Muscle layer of colon (tissue), 2 donors: ENCODE measurements at regions not wholly inside any gene's neighbourhood (a gene's known extent, or its start where the extent isn't known, plus 50 kb on each side); places are given as distances from the start of the nearest gene placed in this dataset.

Experiments used
- H3K27ac ChIP-seq: one replicate; pipeline ENCODE4 v1.7.0; 2013; ENCODE audit warnings: low read depth, mild to moderate bottlenecking, low read length, moderate library complexity
- H3K27me3 ChIP-seq, 2 donors: one replicate each; pipeline ENCODE4 v1.7.0; 2013; ENCODE audit warnings: low read length in 2 of 2, mild to moderate bottlenecking in 2 of 2; ENCODE audit not compliant: insufficient read depth in 2 of 2, control insufficient read depth in 1 of 2
- H3K36me3 ChIP-seq: one replicate; pipeline ENCODE4 v1.7.0; 2013; ENCODE audit warnings: mild to moderate bottlenecking, low read length; ENCODE audit not compliant: insufficient read depth
- H3K4me1 ChIP-seq: one replicate; pipeline ENCODE4 v1.7.0; 2013; ENCODE audit warnings: mild to moderate bottlenecking, low read length; ENCODE audit not compliant: insufficient read depth
- H3K4me3 ChIP-seq, 2 donors: one replicate each; pipeline ENCODE4 v1.7.0; 2013; ENCODE audit warnings: low read length in 2 of 2, low read depth in 1 of 2, mild to moderate bottlenecking in 1 of 2, moderate library complexity in 1 of 2
- H3K9ac ChIP-seq: one replicate; pipeline ENCODE4 v1.7.0; 2013; ENCODE audit warnings: low read length
- H3K9me3 ChIP-seq: one replicate; pipeline ENCODE4 v1.7.0; 2013; ENCODE audit warnings: mild to moderate bottlenecking, low read length
- donor health status: abdominal sarcoma.
- donor health status: Adenocarcinoma of cecum.

GRCh38 chr2:120451334-120451733, 105.4 kb downstream of the INHBB start:
- H3K36me3 ChIP-seq: no peaks in the 10 kb centered on the region
- no peaks in the 10 kb centered on the region for H3K9me3 ChIP-seq

GRCh38 chr2:120452131-120452530, 106.2 kb downstream of the INHBB start:
- H3K9me3 ChIP-seq: no peaks in the 10 kb centered on the region
- no peaks in the 10 kb centered on the region for H3K36me3 ChIP-seq
- no peak overlapping the region for H3K9ac ChIP-seq
- no peak overlapping the region for H3K4me3 ChIP-seq
- H3K27ac ChIP-seq: no peak overlapping the region
- no peaks in the 10 kb centered on the region for H3K27me3 ChIP-seq
- H3K4me1 ChIP-seq: no peaks in the 10 kb centered on the region

More at GRCh38 chr2:120451334-120451733, 105.4 kb downstream of the INHBB start:
- no peak overlapping the region for H3K4me3 ChIP-seq
- no peak overlapping the region for H3K27ac ChIP-seq
- no peaks in the 10 kb centered on the region for H3K27me3 ChIP-seq
- H3K4me1 ChIP-seq: no peaks in the 10 kb centered on the region
- no peak overlapping the region for H3K9ac ChIP-seq

- Histone ChIP-seq H3K27ac (no peak overlapping the region), H3K4me3 (no peak overlapping the region), H3K36me3 (no peaks in the 10 kb centered on the region), H3K9ac (no peak overlapping the region), H3K27me3 (no peaks in the 10 kb centered on the region), H3K9me3 (no peaks in the 10 kb centered on the region), H3K4me1 (no peaks in the 10 kb centered on the region)
Measured at GRCh38 chr2:120452945-120453634, 107.2 kb downstream of the INHBB start.

GRCh38 chr2:120453635-120453998, 107.7 kb downstream of the INHBB start:
- Histone ChIP-seq H3K9me3 (no peaks in the 10 kb centered on the region), H3K27me3 (no peaks in the 10 kb centered on the region), H3K27ac (no peak overlapping the region), H3K4me1 (no peaks in the 10 kb centered on the region), H3K9ac (no peak overlapping the region), H3K4me3 (no peak overlapping the region), H3K36me3 (no peaks in the 10 kb centered on the region)

GRCh38 chr2:120454654-120455385, 108.9 kb downstream of the INHBB start:
- Histone ChIP-seq H3K36me3 (no peaks in the 10 kb centered on the region), H3K4me3 (no peak overlapping the region), H3K9ac (no peak overlapping the region), H3K9me3 (no peaks in the 10 kb centered on the region), H3K27ac (no peak overlapping the region), H3K27me3 (no peaks in the 10 kb centered on the region), H3K4me1 (no peaks in the 10 kb centered on the region)

GRCh38 chr2:120455390-120455789, 109.5 kb downstream of the INHBB start:
- Histone ChIP-seq H3K36me3 (no peaks in the 10 kb centered on the region), H3K4me1 (no peaks in the 10 kb centered on the region), H3K4me3 (no peak overlapping the region), H3K27me3 (no peaks in the 10 kb centered on the region), H3K9ac (no peak overlapping the region), H3K27ac (no peak overlapping the region), H3K9me3 (no peaks in the 10 kb centered on the region)

GRCh38 chr2:120456867-120457266, 110.9 kb downstream of the INHBB start:
- Histone ChIP-seq H3K36me3 (no peaks in the 10 kb centered on the region), H3K27ac (no peak overlapping the region), H3K9ac (no peak overlapping the region), H3K4me3 (no peak overlapping the region), H3K4me1 (no peaks in the 10 kb centered on the region), H3K27me3 (no peaks in the 10 kb centered on the region), H3K9me3 (no peaks in the 10 kb centered on the region)

- no peaks in the 10 kb centered on the region for H3K36me3 ChIP-seq
- H3K4me1 ChIP-seq: no peaks in the 10 kb centered on the region
- H3K9me3 ChIP-seq: no peaks in the 10 kb centered on the region
- no peak overlapping the region for H3K4me3 ChIP-seq
- H3K27ac ChIP-seq: no peak overlapping the region
- no peak overlapping the region for H3K9ac ChIP-seq
- H3K27me3 ChIP-seq: no peaks in the 10 kb centered on the region
Measured at GRCh38 chr2:120460511-120460910, 114.6 kb downstream of the INHBB start.

- H3K4me1 ChIP-seq: no peaks in the 10 kb centered on the region
- H3K4me3 ChIP-seq: no peak overlapping the region
- H3K27ac ChIP-seq: no peak overlapping the region
- no peaks in the 10 kb centered on the region for H3K36me3 ChIP-seq
- no peaks in the 10 kb centered on the region for H3K27me3 ChIP-seq
- no peaks in the 10 kb centered on the region for H3K9me3 ChIP-seq
- no peak overlapping the region for H3K9ac ChIP-seq
Measured at GRCh38 chr2:120461092-120461491, 115.2 kb downstream of the INHBB start.

- Histone ChIP-seq H3K4me3 (no peak overlapping the region), H3K27ac (no peak overlapping the region), H3K36me3 (no peaks in the 10 kb centered on the region), H3K9ac (no peak overlapping the region), H3K4me1 (no peaks in the 10 kb centered on the region), H3K9me3 (no peaks in the 10 kb centered on the region), H3K27me3 (no peaks in the 10 kb centered on the region)
Measured at GRCh38 chr2:120461546-120462537, 115.9 kb downstream of the INHBB start.

GRCh38 chr2:120463527-120463926, 117.6 kb downstream of the INHBB start:
- Histone ChIP-seq H3K36me3 (no peaks in the 10 kb centered on the region), H3K9ac (no peak overlapping the region), H3K9me3 (no peaks in the 10 kb centered on the region), H3K4me1 (no peaks in the 10 kb centered on the region), H3K4me3 (no peak overlapping the region), H3K27ac (no peak overlapping the region), H3K27me3 (no peaks in the 10 kb centered on the region)
